ENCODE measurements at regions not wholly inside any gene's neighbourhood (a gene's known extent, or its start where the extent isn't known, plus 50 kb on each side); places are given as distances from the start of the nearest gene placed in this dataset.

DNA sequence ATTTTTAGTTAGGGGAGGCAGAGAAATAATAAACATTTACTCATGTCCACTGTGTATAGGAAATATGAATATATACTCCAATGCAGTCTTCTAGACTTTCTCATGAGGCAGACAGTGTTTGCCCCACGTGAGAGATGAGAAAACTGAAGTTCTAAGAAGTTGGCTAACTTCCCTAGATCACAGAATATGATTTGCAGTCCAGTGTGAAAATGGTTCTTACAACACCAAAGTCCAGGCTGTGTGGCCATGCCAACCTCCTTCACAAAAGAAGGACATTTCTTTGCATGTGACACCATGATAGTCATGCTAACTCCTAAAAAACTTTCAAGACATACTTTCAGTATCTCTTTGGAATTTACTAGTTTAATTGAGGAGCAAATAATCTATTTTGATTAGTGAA is 143.7 kb downstream of the IRS1 start:
- H3K4me1 ChIP-seq (ENCODE audit: control insufficient read depth, extremely low read depth, insufficient read depth, low read length), result peaks cover 8% of the 10 kb centered on the region
- H4K20me1 ChIP-seq (ENCODE audit: control insufficient read depth, extremely low read depth, insufficient read depth, low read length), result no peaks in the 10 kb centered on the region
- H3K9me3 ChIP-seq (ENCODE audit: control insufficient read depth, insufficient read depth, low read depth, low read length), result no peaks in the 10 kb centered on the region
- TF ChIP-seq EZH2 (IDR thresholded peaks at IDR 0.05; ENCODE audit: low read length, missing control alignments) (no peak), CTCF (conservative IDR thresholded peaks at IDR 0.05 in 1 of 2, IDR thresholded peaks at IDR 0.05 in 1 of 2; ENCODE audit: low read depth in 1 of 2, low read length in 2 of 2) (no peak)
- no peaks in the 10 kb centered on the region for H3K27me3 ChIP-seq (ENCODE audit: control insufficient read depth, insufficient read depth, low read length)
- peak overlapping the region; percentile 16 for H3K27ac ChIP-seq (ENCODE audit: insufficient read depth, low read length)
- peak overlapping the region; percentile 49 for H3K4me2 ChIP-seq (ENCODE audit: extremely low read depth, insufficient read depth, low read length)
- no peaks in the 10 kb centered on the region for H3K79me2 ChIP-seq (ENCODE audit: control insufficient read depth, insufficient read depth, low read length)
- no peak overlapping the region for H3K9ac ChIP-seq (ENCODE audit: insufficient read depth, low read length)
- no peaks in the 10 kb centered on the region for H3K36me3 ChIP-seq (ENCODE audit: control insufficient read depth, insufficient read depth, low read length)
- peak overlapping the region; percentile 3 for H2AFZ ChIP-seq (ENCODE audit: low read length)
- peak; percentile 48 to 76 for DNase-seq (ENCODE audit: low read depth in 2 of 2)
- H3K4me3 ChIP-seq (replicated peaks in 1 of 4; ENCODE audit: control extremely low read depth in 1 of 4, insufficient read depth in 1 of 4, low read depth in 3 of 4, low read length in 4 of 4), result peak overlapping the region in 2 of 4 experiments; percentile 4 to 8

- peak in 1 of 2 donors; percentile 47 for DNase-seq (ENCODE audit: low read depth in 2 of 2)
- no peak overlapping the region for H3K4me2 ChIP-seq (ENCODE audit: extremely low read depth, insufficient read depth, low read length)
- no peaks in the 10 kb centered on the region for H3K9me3 ChIP-seq (ENCODE audit: control insufficient read depth, insufficient read depth, low read depth, low read length)
- peaks cover 17% of the 10 kb centered on the region for H3K4me1 ChIP-seq (ENCODE audit: control insufficient read depth, extremely low read depth, insufficient read depth, low read length)
- H4K20me1 ChIP-seq (ENCODE audit: control insufficient read depth, extremely low read depth, insufficient read depth, low read length), result no peaks in the 10 kb centered on the region
- no peak for TF ChIP-seq CTCF (conservative IDR thresholded peaks at IDR 0.05 in 1 of 2, IDR thresholded peaks at IDR 0.05 in 1 of 2; ENCODE audit: low read depth in 1 of 2, low read length in 2 of 2)
- TF ChIP-seq EZH2 (IDR thresholded peaks at IDR 0.05; ENCODE audit: low read length, missing control alignments), result no peak
- H3K36me3 ChIP-seq (ENCODE audit: control insufficient read depth, insufficient read depth, low read length), result no peaks in the 10 kb centered on the region
- H2AFZ ChIP-seq (ENCODE audit: low read length), result no peak overlapping the region
- H3K9ac ChIP-seq (ENCODE audit: insufficient read depth, low read length), result no peak overlapping the region
- no peak overlapping the region for H3K4me3 ChIP-seq (replicated peaks in 1 of 4; ENCODE audit: control extremely low read depth in 1 of 4, insufficient read depth in 1 of 4, low read depth in 3 of 4, low read length in 4 of 4)
- no peaks in the 10 kb centered on the region for H3K79me2 ChIP-seq (ENCODE audit: control insufficient read depth, insufficient read depth, low read length)
- H3K27me3 ChIP-seq (ENCODE audit: control insufficient read depth, insufficient read depth, low read length), result no peaks in the 10 kb centered on the region
- peak overlapping the region; percentile 76 for H3K27ac ChIP-seq (ENCODE audit: insufficient read depth, low read length)
Measured at GRCh38 chr2:226652983-226653765, 146.4 kb downstream of the IRS1 start.

- Histone ChIP-seq H3K4me2 (ENCODE audit: extremely low read depth, insufficient read depth, low read length) (peak overlapping the region; percentile 42), H3K9ac (ENCODE audit: insufficient read depth, low read length) (no peak overlapping the region), H3K4me3 (replicated peaks in 1 of 4; ENCODE audit: control extremely low read depth in 1 of 4, insufficient read depth in 1 of 4, low read depth in 3 of 4, low read length in 4 of 4) (no peak overlapping the region)
Measured at GRCh38 chr2:226652369-226652768, 147.3 kb downstream of the IRS1 start.

More at GRCh38 chr2:226652369-226652768, 147.3 kb downstream of the IRS1 start:
- H3K27ac ChIP-seq (ENCODE audit: insufficient read depth, low read length), result peak overlapping the region; percentile 76
- no peaks in the 10 kb centered on the region for H3K79me2 ChIP-seq (ENCODE audit: control insufficient read depth, insufficient read depth, low read length)
- no peaks in the 10 kb centered on the region for H3K36me3 ChIP-seq (ENCODE audit: control insufficient read depth, insufficient read depth, low read length)
- no peaks in the 10 kb centered on the region for H4K20me1 ChIP-seq (ENCODE audit: control insufficient read depth, extremely low read depth, insufficient read depth, low read length)
- DNase-seq (ENCODE audit: low read depth in 2 of 2), result peak; percentile 95 to 99
- no peaks in the 10 kb centered on the region for H3K9me3 ChIP-seq (ENCODE audit: control insufficient read depth, insufficient read depth, low read depth, low read length)
- TF ChIP-seq EZH2 (IDR thresholded peaks at IDR 0.05; ENCODE audit: low read length, missing control alignments) (no peak), CTCF (conservative IDR thresholded peaks at IDR 0.05 in 1 of 2, IDR thresholded peaks at IDR 0.05 in 1 of 2; ENCODE audit: low read depth in 1 of 2, low read length in 2 of 2) (no peak)
- H3K4me1 ChIP-seq (ENCODE audit: control insufficient read depth, extremely low read depth, insufficient read depth, low read length), result peaks cover 17% of the 10 kb centered on the region
- H3K27me3 ChIP-seq (ENCODE audit: control insufficient read depth, insufficient read depth, low read length), result no peaks in the 10 kb centered on the region
- H2AFZ ChIP-seq (ENCODE audit: low read length), result no peak overlapping the region
